ENCODE measurements at regions not wholly inside any gene's neighbourhood (a gene's known extent, or its start where the extent isn't known, plus 50 kb on each side); places are given as distances from the start of the nearest gene placed in this dataset.

DNA sequence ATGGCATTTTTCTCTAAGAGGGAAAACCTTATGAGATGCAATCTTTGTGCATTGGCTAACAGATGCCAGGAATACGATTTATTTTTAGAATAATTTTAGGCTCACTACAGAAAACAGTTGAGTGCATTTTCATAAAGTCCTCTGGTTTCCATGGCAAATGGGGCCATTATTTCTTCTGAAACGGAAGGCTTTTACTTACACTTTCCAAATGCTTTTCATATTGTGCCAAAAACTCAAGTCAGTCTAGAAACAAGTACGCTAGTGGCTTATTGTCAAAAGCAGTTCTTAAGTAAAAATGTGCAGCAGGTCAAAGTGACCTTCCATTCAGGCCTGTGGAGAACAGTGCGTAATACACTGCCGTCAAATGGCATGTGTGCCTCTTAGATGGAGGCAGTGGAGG is 628.7 kb downstream of the EFNB2 start:
- Mint-ChIP-seq H3K36me3 (ENCODE audit: low read depth) (no peaks in the 10 kb centered on the region), H3K4me3 (no peak overlapping the region), H3K27ac (no peak overlapping the region), H3K27me3 (ENCODE audit: insufficient read depth, low read depth, poor library complexity) (no peaks in the 10 kb centered on the region), H3K9me3 (no peaks in the 10 kb centered on the region), H3K4me1 (no peaks in the 10 kb centered on the region)
- Histone ChIP-seq H3K4me2 (no peak overlapping the region), H4K20me1 (replicated peaks; ENCODE audit: insufficient read depth) (no peaks in the 10 kb centered on the region), H3K27ac (ENCODE audit: low read depth) (no peak overlapping the region), H3F3A (replicated peaks; ENCODE audit: low read depth) (no peaks in the 10 kb centered on the region), H3K4me3 (no peak overlapping the region), H3K27me3 (ENCODE audit: insufficient read depth) (no peaks in the 10 kb centered on the region), H2AFZ (no peak overlapping the region), H3K79me2 (replicated peaks; ENCODE audit: insufficient read depth) (no peaks in the 10 kb centered on the region), H3K9me2 (ENCODE audit: insufficient read depth) (no peaks in the 10 kb centered on the region), H3K4me1 (ENCODE audit: insufficient read depth) (no peaks in the 10 kb centered on the region), H3K36me3 (ENCODE audit: insufficient read depth) (no peaks in the 10 kb centered on the region)
- DNase-seq (ENCODE audit: low spot score) (no peak), ATAC-seq (no peak)
- TF ChIP-seq, protein P1, sequence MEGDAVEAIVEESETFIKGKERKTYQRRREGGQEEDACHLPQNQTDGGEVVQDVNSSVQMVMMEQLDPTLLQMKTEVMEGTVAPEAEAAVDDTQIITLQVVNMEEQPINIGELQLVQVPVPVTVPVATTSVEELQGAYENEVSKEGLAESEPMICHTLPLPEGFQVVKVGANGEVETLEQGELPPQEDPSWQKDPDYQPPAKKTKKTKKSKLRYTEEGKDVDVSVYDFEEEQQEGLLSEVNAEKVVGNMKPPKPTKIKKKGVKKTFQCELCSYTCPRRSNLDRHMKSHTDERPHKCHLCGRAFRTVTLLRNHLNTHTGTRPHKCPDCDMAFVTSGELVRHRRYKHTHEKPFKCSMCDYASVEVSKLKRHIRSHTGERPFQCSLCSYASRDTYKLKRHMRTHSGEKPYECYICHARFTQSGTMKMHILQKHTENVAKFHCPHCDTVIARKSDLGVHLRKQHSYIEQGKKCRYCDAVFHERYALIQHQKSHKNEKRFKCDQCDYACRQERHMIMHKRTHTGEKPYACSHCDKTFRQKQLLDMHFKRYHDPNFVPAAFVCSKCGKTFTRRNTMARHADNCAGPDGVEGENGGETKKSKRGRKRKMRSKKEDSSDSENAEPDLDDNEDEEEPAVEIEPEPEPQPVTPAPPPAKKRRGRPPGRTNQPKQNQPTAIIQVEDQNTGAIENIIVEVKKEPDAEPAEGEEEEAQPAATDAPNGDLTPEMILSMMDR (conservative IDR thresholded peaks at IDR 0.05; ENCODE audit: low read depth in 2 of 2), result no peak
- TF ChIP-seq EZH2phosphoT487 (IDR thresholded peaks at IDR 0.05; ENCODE audit: unreplicated experiment) (no peak), CREB1 (CRISPR knock-in tag; IDR thresholded peaks at IDR 0.05; ENCODE audit: low read depth) (no peak), POLR2AphosphoS5 (IDR thresholded peaks at IDR 0.05; ENCODE audit: low read depth) (no peak), STAT1 (IDR thresholded peaks at IDR 0.05; ENCODE audit: unreplicated experiment) (no peak), NANOG (IDR thresholded peaks at IDR 0.05; ENCODE audit: borderline replicate concordance) (no peak), EZH2 (IDR thresholded peaks at IDR 0.05; ENCODE audit: low read depth, unreplicated experiment) (no peak), ZNF331 (CRISPR knock-in tag; IDR thresholded peaks at IDR 0.05; ENCODE audit: low read depth) (no peak), JUNB (IDR thresholded peaks at IDR 0.05; ENCODE audit: unreplicated experiment) (no peak), ZNF114 (CRISPR knock-in tag; IDR thresholded peaks at IDR 0.05) (no peak)
- TF ChIP-seq, protein P2, sequence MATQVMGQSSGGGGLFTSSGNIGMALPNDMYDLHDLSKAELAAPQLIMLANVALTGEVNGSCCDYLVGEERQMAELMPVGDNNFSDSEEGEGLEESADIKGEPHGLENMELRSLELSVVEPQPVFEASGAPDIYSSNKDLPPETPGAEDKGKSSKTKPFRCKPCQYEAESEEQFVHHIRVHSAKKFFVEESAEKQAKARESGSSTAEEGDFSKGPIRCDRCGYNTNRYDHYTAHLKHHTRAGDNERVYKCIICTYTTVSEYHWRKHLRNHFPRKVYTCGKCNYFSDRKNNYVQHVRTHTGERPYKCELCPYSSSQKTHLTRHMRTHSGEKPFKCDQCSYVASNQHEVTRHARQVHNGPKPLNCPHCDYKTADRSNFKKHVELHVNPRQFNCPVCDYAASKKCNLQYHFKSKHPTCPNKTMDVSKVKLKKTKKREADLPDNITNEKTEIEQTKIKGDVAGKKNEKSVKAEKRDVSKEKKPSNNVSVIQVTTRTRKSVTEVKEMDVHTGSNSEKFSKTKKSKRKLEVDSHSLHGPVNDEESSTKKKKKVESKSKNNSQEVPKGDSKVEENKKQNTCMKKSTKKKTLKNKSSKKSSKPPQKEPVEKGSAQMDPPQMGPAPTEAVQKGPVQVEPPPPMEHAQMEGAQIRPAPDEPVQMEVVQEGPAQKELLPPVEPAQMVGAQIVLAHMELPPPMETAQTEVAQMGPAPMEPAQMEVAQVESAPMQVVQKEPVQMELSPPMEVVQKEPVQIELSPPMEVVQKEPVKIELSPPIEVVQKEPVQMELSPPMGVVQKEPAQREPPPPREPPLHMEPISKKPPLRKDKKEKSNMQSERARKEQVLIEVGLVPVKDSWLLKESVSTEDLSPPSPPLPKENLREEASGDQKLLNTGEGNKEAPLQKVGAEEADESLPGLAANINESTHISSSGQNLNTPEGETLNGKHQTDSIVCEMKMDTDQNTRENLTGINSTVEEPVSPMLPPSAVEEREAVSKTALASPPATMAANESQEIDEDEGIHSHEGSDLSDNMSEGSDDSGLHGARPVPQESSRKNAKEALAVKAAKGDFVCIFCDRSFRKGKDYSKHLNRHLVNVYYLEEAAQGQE (IDR thresholded peaks at IDR 0.05; ENCODE audit: unreplicated experiment), result no peak
- TF ChIP-seq, protein P3, sequence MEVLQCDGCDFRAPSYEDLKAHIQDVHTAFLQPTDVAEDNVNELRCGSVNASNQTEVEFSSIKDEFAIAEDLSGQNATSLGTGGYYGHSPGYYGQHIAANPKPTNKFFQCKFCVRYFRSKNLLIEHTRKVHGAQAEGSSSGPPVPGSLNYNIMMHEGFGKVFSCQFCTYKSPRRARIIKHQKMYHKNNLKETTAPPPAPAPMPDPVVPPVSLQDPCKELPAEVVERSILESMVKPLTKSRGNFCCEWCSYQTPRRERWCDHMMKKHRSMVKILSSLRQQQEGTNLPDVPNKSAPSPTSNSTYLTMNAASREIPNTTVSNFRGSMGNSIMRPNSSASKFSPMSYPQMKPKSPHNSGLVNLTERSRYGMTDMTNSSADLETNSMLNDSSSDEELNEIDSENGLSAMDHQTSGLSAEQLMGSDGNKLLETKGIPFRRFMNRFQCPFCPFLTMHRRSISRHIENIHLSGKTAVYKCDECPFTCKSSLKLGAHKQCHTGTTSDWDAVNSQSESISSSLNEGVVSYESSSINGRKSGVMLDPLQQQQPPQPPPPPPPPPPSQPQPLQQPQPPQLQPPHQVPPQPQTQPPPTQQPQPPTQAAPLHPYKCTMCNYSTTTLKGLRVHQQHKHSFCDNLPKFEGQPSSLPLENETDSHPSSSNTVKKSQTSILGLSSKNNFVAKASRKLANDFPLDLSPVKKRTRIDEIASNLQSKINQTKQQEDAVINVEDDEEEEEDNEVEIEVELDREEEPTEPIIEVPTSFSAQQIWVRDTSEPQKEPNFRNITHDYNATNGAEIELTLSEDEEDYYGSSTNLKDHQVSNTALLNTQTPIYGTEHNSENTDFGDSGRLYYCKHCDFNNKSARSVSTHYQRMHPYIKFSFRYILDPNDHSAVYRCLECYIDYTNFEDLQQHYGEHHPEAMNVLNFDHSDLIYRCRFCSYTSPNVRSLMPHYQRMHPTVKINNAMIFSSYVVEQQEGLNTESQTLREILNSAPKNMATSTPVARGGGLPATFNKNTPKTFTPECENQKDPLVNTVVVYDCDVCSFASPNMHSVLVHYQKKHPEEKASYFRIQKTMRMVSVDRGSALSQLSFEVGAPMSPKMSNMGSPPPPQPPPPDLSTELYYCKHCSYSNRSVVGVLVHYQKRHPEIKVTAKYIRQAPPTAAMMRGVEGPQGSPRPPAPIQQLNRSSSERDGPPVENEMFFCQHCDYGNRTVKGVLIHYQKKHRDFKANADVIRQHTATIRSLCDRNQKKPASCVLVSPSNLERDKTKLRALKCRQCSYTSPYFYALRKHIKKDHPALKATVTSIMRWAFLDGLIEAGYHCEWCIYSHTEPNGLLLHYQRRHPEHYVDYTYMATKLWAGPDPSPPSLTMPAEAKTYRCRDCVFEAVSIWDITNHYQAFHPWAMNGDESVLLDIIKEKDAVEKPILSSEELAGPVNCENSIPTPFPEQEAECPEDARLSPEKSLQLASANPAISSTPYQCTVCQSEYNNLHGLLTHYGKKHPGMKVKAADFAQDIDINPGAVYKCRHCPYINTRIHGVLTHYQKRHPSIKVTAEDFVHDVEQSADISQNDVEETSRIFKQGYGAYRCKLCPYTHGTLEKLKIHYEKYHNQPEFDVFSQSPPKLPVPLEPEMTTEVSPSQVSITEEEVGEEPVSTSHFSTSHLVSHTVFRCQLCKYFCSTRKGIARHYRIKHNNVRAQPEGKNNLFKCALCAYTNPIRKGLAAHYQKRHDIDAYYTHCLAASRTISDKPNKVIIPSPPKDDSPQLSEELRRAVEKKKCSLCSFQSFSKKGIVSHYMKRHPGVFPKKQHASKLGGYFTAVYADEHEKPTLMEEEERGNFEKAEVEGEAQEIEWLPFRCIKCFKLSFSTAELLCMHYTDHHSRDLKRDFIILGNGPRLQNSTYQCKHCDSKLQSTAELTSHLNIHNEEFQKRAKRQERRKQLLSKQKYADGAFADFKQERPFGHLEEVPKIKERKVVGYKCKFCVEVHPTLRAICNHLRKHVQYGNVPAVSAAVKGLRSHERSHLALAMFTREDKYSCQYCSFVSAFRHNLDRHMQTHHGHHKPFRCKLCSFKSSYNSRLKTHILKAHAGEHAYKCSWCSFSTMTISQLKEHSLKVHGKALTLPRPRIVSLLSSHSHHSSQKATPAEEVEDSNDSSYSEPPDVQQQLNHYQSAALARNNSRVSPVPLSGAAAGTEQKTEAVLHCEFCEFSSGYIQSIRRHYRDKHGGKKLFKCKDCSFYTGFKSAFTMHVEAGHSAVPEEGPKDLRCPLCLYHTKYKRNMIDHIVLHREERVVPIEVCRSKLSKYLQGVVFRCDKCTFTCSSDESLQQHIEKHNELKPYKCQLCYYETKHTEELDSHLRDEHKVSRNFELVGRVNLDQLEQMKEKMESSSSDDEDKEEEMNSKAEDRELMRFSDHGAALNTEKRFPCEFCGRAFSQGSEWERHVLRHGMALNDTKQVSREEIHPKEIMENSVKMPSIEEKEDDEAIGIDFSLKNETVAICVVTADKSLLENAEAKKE (CRISPR knock-in tag; IDR thresholded peaks at IDR 0.05), result no peak
- TF ChIP-seq, protein P4, sequence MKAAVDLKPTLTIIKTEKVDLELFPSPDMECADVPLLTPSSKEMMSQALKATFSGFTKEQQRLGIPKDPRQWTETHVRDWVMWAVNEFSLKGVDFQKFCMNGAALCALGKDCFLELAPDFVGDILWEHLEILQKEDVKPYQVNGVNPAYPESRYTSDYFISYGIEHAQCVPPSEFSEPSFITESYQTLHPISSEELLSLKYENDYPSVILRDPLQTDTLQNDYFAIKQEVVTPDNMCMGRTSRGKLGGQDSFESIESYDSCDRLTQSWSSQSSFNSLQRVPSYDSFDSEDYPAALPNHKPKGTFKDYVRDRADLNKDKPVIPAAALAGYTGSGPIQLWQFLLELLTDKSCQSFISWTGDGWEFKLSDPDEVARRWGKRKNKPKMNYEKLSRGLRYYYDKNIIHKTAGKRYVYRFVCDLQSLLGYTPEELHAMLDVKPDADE (IDR thresholded peaks at IDR 0.05), result no peak

All from GM23338 (cell line).